H9 (cell line): ENCODE measurements at regions not wholly inside any gene's neighbourhood (a gene's known extent, or its start where the extent isn't known, plus 50 kb on each side); places are given as distances from the start of the nearest gene placed in this dataset.
"Not testable (repeated sequence)": the region's sequence is repeated elsewhere in the genome, so short reads cannot be mapped to it uniquely, and the experiment has no call there.

Source experiments
- DNase-seq: peaks from one replicate; pipeline ENCODE4 v3.0.0-alpha.2; 2017
- H2AFZ ChIP-seq: one replicate; pipeline ENCODE4 v1.6.1; 2013; ENCODE audit warnings: mild to moderate bottlenecking, low read length, control low read depth, moderate library complexity
- H2AK5ac ChIP-seq: 2 replicates; pipeline ENCODE4 v1.6.1; 2013; ENCODE audit warnings: low read length, control low read depth, mixed read lengths; ENCODE audit not compliant: insufficient read length
- H2BK120ac ChIP-seq: one replicate; pipeline ENCODE4 v1.6.1; 2013; ENCODE audit warnings: low read depth, mild to moderate bottlenecking, low read length, control low read depth, inconsistent platforms; ENCODE audit not compliant: poor library complexity, severe bottlenecking
- H2BK12ac ChIP-seq: 2 replicates; pipeline ENCODE4 v1.6.1; 2013; ENCODE audit warnings: low read length, control low read depth, mixed read lengths, low read depth; ENCODE audit not compliant: insufficient read length
- H2BK15ac ChIP-seq: 2 replicates; pipeline ENCODE4 v1.6.1; 2013; ENCODE audit warnings: low read depth, low read length, control low read depth
- H2BK20ac ChIP-seq: one replicate; pipeline ENCODE4 v1.6.1; 2013; ENCODE audit warnings: low read depth, mild to moderate bottlenecking, low read length, control low read depth, inconsistent platforms; ENCODE audit not compliant: poor library complexity, severe bottlenecking
- H2BK5ac ChIP-seq: 2 replicates; pipeline ENCODE4 v1.6.1; 2013; ENCODE audit warnings: low read length, control low read depth, mixed read lengths; ENCODE audit not compliant: insufficient read length
- H3K14ac ChIP-seq: 2 replicates; pipeline ENCODE4 v1.6.1; 2013; ENCODE audit warnings: low read length, control low read depth; ENCODE audit not compliant: insufficient read depth
- H3K18ac ChIP-seq: 2 replicates; pipeline ENCODE4 v1.6.1; 2013; ENCODE audit warnings: low read depth, mild to moderate bottlenecking, mixed read lengths, low read length, control low read depth; ENCODE audit not compliant: insufficient read length
- H3K23ac ChIP-seq: 2 replicates; pipeline ENCODE4 v1.6.1; 2013; ENCODE audit warnings: low read length, control low read depth, mixed read lengths, low read depth; ENCODE audit not compliant: insufficient read length
- H3K23me2 ChIP-seq: 2 replicates; pipeline ENCODE4 v1.6.1; 2013; ENCODE audit warnings: low read depth, mild to moderate bottlenecking, mixed read lengths, low read length, control low read depth; ENCODE audit not compliant: insufficient read length, poor library complexity, severe bottlenecking
- H3K27ac ChIP-seq: 2 replicates; pipeline ENCODE4 v1.5.1; 2013; ENCODE audit warnings: low read length, control low read depth, mixed read lengths, low read depth; ENCODE audit not compliant: insufficient read length
- H3K27me3 ChIP-seq: 2 replicates; pipeline ENCODE4 v1.6.1; 2013; ENCODE audit warnings: low read length, control low read depth, inconsistent platforms; ENCODE audit not compliant: insufficient read depth
- H3K4ac ChIP-seq: 2 replicates; pipeline ENCODE4 v1.6.1; 2013; ENCODE audit warnings: low read depth, mild to moderate bottlenecking, control low read depth, inconsistent platforms, low read length, moderate library complexity
- H3K4me1 ChIP-seq: 2 replicates; pipeline ENCODE4 v1.6.1; 2013; ENCODE audit warnings: low read length, control low read depth, inconsistent platforms; ENCODE audit not compliant: insufficient read depth
- H3K4me2 ChIP-seq: 2 replicates; pipeline ENCODE4 v1.6.1; 2013; ENCODE audit warnings: low read length, control low read depth, mixed read lengths; ENCODE audit not compliant: insufficient read length, insufficient read depth
- H3K56ac ChIP-seq: 2 replicates; pipeline ENCODE4 v1.6.1; 2013; ENCODE audit warnings: low read depth, mild to moderate bottlenecking, mixed read lengths, low read length, control low read depth; ENCODE audit not compliant: insufficient read length
- H3K79me1 ChIP-seq: 2 replicates; pipeline ENCODE4 v1.6.1; 2013; ENCODE audit warnings: low read depth, mild to moderate bottlenecking, moderate library complexity, low read length, control low read depth, inconsistent platforms; ENCODE audit not compliant: insufficient read depth, poor library complexity, severe bottlenecking
- H3K79me2 ChIP-seq: 2 replicates; pipeline ENCODE4 v1.6.1; 2013; ENCODE audit warnings: low read length, control low read depth, inconsistent platforms; ENCODE audit not compliant: insufficient read depth
- H3K9ac ChIP-seq: 2 replicates; pipeline ENCODE4 v1.6.1; 2013; ENCODE audit warnings: low read length, control low read depth, mixed read lengths; ENCODE audit not compliant: insufficient read length; ENCODE audit errors: extremely low read depth
- H3K9me3 ChIP-seq: one replicate; pipeline ENCODE4 v1.6.1; 2013; ENCODE audit warnings: low read depth, low read length, inconsistent platforms; ENCODE audit not compliant: control insufficient read depth
- H3T11ph ChIP-seq: one replicate; pipeline ENCODE4 v1.6.1; 2013; ENCODE audit warnings: mild to moderate bottlenecking, low read length, control low read depth, inconsistent platforms
- H4K20me1 ChIP-seq: one replicate; pipeline ENCODE4 v1.6.1; 2013; ENCODE audit not compliant: control insufficient read depth, insufficient read length, insufficient read depth
- H4K5ac ChIP-seq: 2 replicates; pipeline ENCODE4 v1.6.1; 2013; ENCODE audit warnings: low read depth, mild to moderate bottlenecking, mixed read lengths, low read length, control low read depth; ENCODE audit not compliant: insufficient read length
- H4K8ac ChIP-seq: replicated peaks from 2 replicates; pipeline ENCODE4 v1.6.1; 2013; ENCODE audit warnings: low read length, control low read depth, mixed read lengths, low read depth; ENCODE audit not compliant: insufficient read length
- H4K91ac ChIP-seq: 2 replicates; pipeline ENCODE4 v1.6.1; 2013; ENCODE audit warnings: low read depth, mild to moderate bottlenecking, moderate library complexity, mixed read lengths, low read length, control low read depth; ENCODE audit not compliant: insufficient read length
- H3K27ac Mint-ChIP-seq, 3 experiments: 2 replicates in 2 of 3; 3 replicates in 1 of 3; pipeline ENCODE4 v1.8.0; 2020 to 2021; ENCODE audit warnings: mixed read lengths in 3 of 3, mild to moderate bottlenecking in 1 of 3, moderate library complexity in 1 of 3
- H3K27me3 Mint-ChIP-seq: 2 replicates; pipeline ENCODE4 v1.8.0; 2021; ENCODE audit warnings: low read depth, mild to moderate bottlenecking, moderate library complexity, mixed read lengths
- H3K36me3 Mint-ChIP-seq, 3 experiments: 2 replicates in 2 of 3; 3 replicates in 1 of 3; pipeline ENCODE4 v1.8.0; 2020 to 2021; ENCODE audit warnings: low read depth in 3 of 3, mixed read lengths in 3 of 3; ENCODE audit not compliant: insufficient read depth in 1 of 3
- H3K4me1 Mint-ChIP-seq, 2 experiments: 2 replicates each; pipeline ENCODE4 v1.8.0; 2020; ENCODE audit warnings: mixed read lengths in 2 of 2
- H3K4me3 Mint-ChIP-seq, 2 experiments: 2 replicates in 1 of 2; 3 replicates in 1 of 2; pipeline ENCODE4 v1.8.0; 2020 to 2021; ENCODE audit warnings: mild to moderate bottlenecking in 2 of 2, mixed read lengths in 2 of 2, moderate library complexity in 1 of 2
- H3K9me3 Mint-ChIP-seq, 2 experiments: 2 replicates in 1 of 2; 3 replicates in 1 of 2; pipeline ENCODE4 v1.8.0; 2020; ENCODE audit warnings: mild to moderate bottlenecking in 2 of 2, mixed read lengths in 2 of 2, moderate library complexity in 1 of 2
- WGBS: extraction: QIAGEN DNeasy Blood & Tissue Kit; methylation state at CpG from one replicate; pipeline ENCODE4 v1.1.7; 2013; ENCODE audit warnings: missing lambda C conversion rate, low lambda C conversion rate, mixed read lengths; ENCODE audit not compliant: insufficient read length; ENCODE audit errors: extremely low coverage; 5-methylcytosine and 5-hydroxymethylcytosine counted together

GRCh38 chr4:119374616-119375015 lies 52.7 kb upstream of the FABP2 start:
- not testable (repeated sequence) for H4K20me1 ChIP-seq, H3K4me2 ChIP-seq, H3K27ac ChIP-seq, H3T11ph ChIP-seq, H3K27me3 ChIP-seq, H3K27me3 Mint-ChIP-seq, H3K9me3 Mint-ChIP-seq, H3K23ac ChIP-seq, H3K27ac Mint-ChIP-seq, H3K9ac ChIP-seq, H2BK120ac ChIP-seq, H2AFZ ChIP-seq, H3K4me1 Mint-ChIP-seq, H2BK20ac ChIP-seq, H3K4ac ChIP-seq, H3K9me3 ChIP-seq, H2BK12ac ChIP-seq, H3K14ac ChIP-seq, H3K79me1 ChIP-seq, H3K4me1 ChIP-seq, H4K8ac ChIP-seq, H2BK5ac ChIP-seq, DNase-seq, H3K4me3 Mint-ChIP-seq, H3K56ac ChIP-seq, H3K79me2 ChIP-seq, H2BK15ac ChIP-seq, H3K23me2 ChIP-seq, H4K91ac ChIP-seq, H4K5ac ChIP-seq, H3K36me3 Mint-ChIP-seq, H3K18ac ChIP-seq, H2AK5ac ChIP-seq
- no CpG with 5 or more reads among the region's 3 CpGs for WGBS

DNA sequence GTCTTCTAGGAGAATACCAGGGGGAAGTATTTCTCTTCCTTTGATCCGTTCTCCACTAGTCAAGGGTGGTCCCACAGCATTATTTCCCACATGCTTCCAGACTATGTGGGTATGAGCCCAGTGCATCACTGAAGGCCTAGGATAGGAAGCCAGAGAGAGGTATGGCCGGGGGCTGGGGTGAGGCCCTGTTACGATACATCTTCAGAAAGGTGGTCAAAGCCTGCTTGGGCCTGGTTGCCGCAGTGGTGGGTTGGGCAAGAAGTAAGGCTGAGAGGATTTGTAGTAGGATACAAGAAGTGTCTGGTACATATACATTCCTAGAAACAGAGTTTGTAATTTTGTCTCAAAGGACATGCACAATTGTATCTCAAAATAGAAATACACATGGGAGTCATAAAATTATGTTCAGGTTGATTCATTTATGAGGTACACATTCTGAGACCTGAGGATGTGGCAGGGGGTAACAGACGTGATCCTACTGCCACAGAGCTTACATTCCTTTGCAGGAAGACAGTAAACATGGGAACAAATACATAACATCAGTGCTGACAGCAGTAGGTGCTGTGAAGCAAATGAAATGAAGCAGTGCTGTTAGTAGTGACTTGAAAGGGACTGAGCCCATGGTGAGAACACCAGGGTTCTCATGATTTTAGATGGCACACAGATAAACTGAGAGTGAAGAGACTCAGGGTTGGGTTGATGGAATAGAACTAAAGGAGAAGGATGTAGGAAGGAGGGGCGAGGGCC lies 50.6 kb upstream of the FABP2 start:
- H3K9ac ChIP-seq, H2BK120ac ChIP-seq, H3K9me3 Mint-ChIP-seq, H2BK12ac ChIP-seq, H3T11ph ChIP-seq, H3K14ac ChIP-seq, H3K79me2 ChIP-seq, H3K23me2 ChIP-seq, H2BK20ac ChIP-seq, H3K36me3 Mint-ChIP-seq, H2AFZ ChIP-seq, H3K4me1 ChIP-seq, H4K20me1 ChIP-seq, H2AK5ac ChIP-seq, H4K91ac ChIP-seq, H4K5ac ChIP-seq, H3K27me3 Mint-ChIP-seq, H3K4me3 Mint-ChIP-seq, H3K4me1 Mint-ChIP-seq, H3K56ac ChIP-seq, H3K9me3 ChIP-seq, H3K4me2 ChIP-seq, DNase-seq, H3K4ac ChIP-seq, H3K18ac ChIP-seq, H3K27ac ChIP-seq, H2BK15ac ChIP-seq, H4K8ac ChIP-seq, H3K27me3 ChIP-seq, H3K79me1 ChIP-seq, H3K23ac ChIP-seq, H2BK5ac ChIP-seq: not testable (repeated sequence)
- no CpG with 5 or more reads among the region's 6 CpGs for WGBS
- peak overlapping the region in 2 of 3 experiments; percentile 11 to 40; a peak in 1 of 7 replicates for H3K27ac Mint-ChIP-seq
